ENCODE measurements at regions not wholly inside any gene's neighbourhood (a gene's known extent, or its start where the extent isn't known, plus 50 kb on each side); places are given as distances from the start of the nearest gene placed in this dataset.

- no peaks in the 10 kb centered on the region for H3K36me3 ChIP-seq (ENCODE audit: low read depth, missing control alignments)
- H3K27me3 ChIP-seq = no peaks in the 10 kb centered on the region
- no peaks in the 10 kb centered on the region for H3K4me1 ChIP-seq
- H3K4me3 ChIP-seq = no peak overlapping the region
- H3K9me3 ChIP-seq = no peaks in the 10 kb centered on the region
- TF ChIP-seq, protein P1, sequence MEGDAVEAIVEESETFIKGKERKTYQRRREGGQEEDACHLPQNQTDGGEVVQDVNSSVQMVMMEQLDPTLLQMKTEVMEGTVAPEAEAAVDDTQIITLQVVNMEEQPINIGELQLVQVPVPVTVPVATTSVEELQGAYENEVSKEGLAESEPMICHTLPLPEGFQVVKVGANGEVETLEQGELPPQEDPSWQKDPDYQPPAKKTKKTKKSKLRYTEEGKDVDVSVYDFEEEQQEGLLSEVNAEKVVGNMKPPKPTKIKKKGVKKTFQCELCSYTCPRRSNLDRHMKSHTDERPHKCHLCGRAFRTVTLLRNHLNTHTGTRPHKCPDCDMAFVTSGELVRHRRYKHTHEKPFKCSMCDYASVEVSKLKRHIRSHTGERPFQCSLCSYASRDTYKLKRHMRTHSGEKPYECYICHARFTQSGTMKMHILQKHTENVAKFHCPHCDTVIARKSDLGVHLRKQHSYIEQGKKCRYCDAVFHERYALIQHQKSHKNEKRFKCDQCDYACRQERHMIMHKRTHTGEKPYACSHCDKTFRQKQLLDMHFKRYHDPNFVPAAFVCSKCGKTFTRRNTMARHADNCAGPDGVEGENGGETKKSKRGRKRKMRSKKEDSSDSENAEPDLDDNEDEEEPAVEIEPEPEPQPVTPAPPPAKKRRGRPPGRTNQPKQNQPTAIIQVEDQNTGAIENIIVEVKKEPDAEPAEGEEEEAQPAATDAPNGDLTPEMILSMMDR (IDR thresholded peaks at IDR 0.05) = no peak
- no peak for TF ChIP-seq POLR2A (IDR thresholded peaks at IDR 0.05)
- no peak for DNase-seq
- 72% methylated on average over 6 of the region's 6 CpGs for WGBS, 2 donors
- intact Hi-C loops (cut with DNase I; ENCODE audit: low total_unique reads) = no loop called here
- no peak overlapping the region for H3K27ac ChIP-seq
These were observed 181.7 kb upstream of the NPY2R start for GRCh38 chr4:155026715-155027114.

DNA sequence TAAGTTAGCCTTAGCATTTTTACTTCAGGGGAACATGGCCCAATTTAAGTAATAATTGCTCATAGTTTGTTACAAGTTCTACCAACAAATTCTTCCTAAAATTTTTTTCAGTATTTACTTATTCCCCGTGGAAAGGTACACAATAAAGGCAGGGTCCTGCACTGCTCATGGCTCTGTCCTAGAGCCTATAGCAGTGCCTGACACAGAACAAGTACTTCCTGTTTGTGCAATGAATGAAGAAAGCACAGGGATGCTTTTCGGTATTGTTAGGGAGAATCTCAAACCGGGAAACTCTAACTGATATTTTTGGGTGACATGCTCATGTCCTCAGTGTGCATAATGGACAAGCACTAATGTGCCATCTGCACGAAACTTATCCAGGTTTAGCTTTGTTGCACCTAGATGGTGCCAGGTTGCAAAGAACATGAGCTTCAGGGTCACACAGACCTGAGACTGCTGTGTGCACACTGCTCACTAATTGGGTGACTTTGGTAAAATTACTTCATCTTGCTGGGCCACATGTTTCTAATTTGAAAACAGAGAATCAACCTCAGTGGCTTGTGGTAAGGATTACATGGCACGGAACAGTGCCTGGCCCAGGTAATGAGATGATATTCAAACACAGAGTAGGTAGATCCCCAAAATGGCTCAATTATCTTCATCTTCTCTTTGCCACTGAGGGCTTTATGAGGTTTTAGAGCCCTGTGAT lies 175.8 kb upstream of the NPY2R start:
- TF ChIP-seq POLR2A (IDR thresholded peaks at IDR 0.05) = no peak
- TF ChIP-seq, protein P1 (IDR thresholded peaks at IDR 0.05) = no peak
- no peak for DNase-seq
- Histone ChIP-seq H3K27me3 (no peaks in the 10 kb centered on the region), H3K27ac (no peak overlapping the region), H3K4me1 (no peaks in the 10 kb centered on the region), H3K4me3 (no peak overlapping the region), H3K9me3 (no peaks in the 10 kb centered on the region), H3K36me3 (ENCODE audit: low read depth, missing control alignments) (no peaks in the 10 kb centered on the region)
- intact Hi-C loops (cut with DNase I; ENCODE audit: low total_unique reads) = no loop called here
- 79 to 95% methylated on average over 5 of the region's 5 CpGs for WGBS, 2 donors

- H3K27me3 ChIP-seq = no peaks in the 10 kb centered on the region
- WGBS, 2 donors = 83 to 86% methylated on average over 4 of the region's 4 CpGs
- no peak overlapping the region for H3K27ac ChIP-seq
- no peaks in the 10 kb centered on the region for H3K9me3 ChIP-seq
- no peak for DNase-seq
- TF ChIP-seq POLR2A (IDR thresholded peaks at IDR 0.05) = no peak
- TF ChIP-seq, protein P1 (IDR thresholded peaks at IDR 0.05) = no peak
- intact Hi-C loops (cut with DNase I; ENCODE audit: low total_unique reads) = no loop called here
- no peaks in the 10 kb centered on the region for H3K4me1 ChIP-seq
- no peaks in the 10 kb centered on the region for H3K36me3 ChIP-seq (ENCODE audit: low read depth, missing control alignments)
- no peak overlapping the region for H3K4me3 ChIP-seq
These were observed 174.8 kb upstream of the NPY2R start for GRCh38 chr4:155033604-155034003.

DNA sequence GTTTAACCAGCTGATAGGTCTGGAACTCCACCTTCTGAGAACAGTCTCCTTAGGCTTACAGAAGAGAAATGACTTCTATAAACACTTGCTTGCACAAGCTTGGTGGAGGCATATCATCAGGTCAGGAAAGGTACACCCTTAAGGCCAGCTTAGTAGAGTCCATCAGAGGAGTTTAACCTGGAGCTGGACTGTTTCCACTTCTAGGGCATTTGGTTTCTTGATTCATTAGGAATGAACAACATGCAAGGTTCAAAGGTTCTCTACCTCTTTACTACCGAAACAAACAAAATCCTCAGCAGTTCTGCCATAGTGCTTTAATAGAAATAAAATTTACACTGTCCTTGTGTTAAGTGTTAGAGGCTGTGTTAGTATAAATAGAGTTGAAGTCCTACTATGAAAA lies 171.4 kb upstream of the NPY2R start:
- WGBS, 2 donors = 91 to 100% methylated on average over 1 of the region's 1 CpG
- DNase-seq = no peak
- Histone ChIP-seq H3K36me3 (ENCODE audit: low read depth, missing control alignments) (no peaks in the 10 kb centered on the region), H3K27ac (no peak overlapping the region), H3K9me3 (no peaks in the 10 kb centered on the region), H3K4me3 (no peak overlapping the region), H3K27me3 (no peaks in the 10 kb centered on the region), H3K4me1 (peaks cover 6% of the 10 kb centered on the region)
- intact Hi-C loops (cut with DNase I; ENCODE audit: low total_unique reads) = no loop called here
- TF ChIP-seq, protein P1 (IDR thresholded peaks at IDR 0.05) = no peak
- no peak for TF ChIP-seq POLR2A (IDR thresholded peaks at IDR 0.05)

DNA sequence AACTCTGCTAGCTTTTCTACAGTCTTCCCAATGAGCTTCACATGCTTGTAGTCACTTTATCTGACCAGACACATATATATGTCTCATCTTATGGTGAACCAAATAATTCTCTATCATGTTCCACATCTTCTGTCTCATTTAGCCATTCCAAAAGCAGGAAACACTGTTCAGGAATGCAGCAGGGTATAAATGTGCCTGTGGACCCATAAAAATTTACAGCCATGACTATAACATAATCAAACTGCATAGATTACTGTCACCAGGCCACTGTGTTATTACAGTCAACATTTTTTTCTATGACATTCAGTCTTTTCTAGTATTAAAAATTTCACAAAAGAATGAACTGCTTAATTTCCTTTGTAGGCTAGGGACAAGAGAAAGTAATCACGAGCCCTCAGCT lies 170.0 kb upstream of the NPY2R start:
- DNase-seq = no peak
- WGBS, 2 donors = 87 to 88% methylated on average over 1 of the region's 1 CpG
- Histone ChIP-seq H3K27ac (no peak overlapping the region), H3K27me3 (no peaks in the 10 kb centered on the region), H3K4me1 (peaks cover 17% of the 10 kb centered on the region), H3K4me3 (no peak overlapping the region), H3K9me3 (no peaks in the 10 kb centered on the region), H3K36me3 (ENCODE audit: low read depth, missing control alignments) (no peaks in the 10 kb centered on the region)
- intact Hi-C loops (cut with DNase I; ENCODE audit: low total_unique reads) = no loop called here
- TF ChIP-seq, protein P1 (IDR thresholded peaks at IDR 0.05) = no peak
- no peak for TF ChIP-seq POLR2A (IDR thresholded peaks at IDR 0.05)
